COLO668 (cell line): ENCODE measurements at regions not wholly inside any gene's neighbourhood (a gene's known extent, or its start where the extent isn't known, plus 50 kb on each side); places are given as distances from the start of the nearest gene placed in this dataset.

Experiments used
- DNase-seq: peaks from one replicate; lab custom pipeline; 2025; ENCODE audit not compliant: unreplicated experiment; lab: John Stamatoyannopoulos, UW

DNA sequence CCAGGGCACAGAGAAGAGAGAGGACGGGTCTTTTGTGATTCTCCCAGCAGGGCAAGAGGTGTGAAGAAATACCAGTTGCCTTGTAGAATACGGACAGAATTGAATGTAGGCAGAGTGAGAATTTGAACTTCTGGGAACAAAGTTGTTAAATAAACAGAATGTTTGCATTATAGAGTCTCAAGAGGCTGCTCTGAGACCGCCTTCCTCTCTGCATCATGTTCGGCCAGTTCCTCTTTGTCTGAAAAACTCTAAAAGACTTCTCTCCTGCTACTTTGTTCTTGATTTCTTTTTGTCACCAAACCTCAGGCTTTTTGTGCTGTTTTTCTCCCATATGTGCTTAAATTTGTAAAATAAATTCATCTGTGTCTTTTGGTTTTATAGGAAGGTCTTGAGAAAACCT lies 256.4 kb downstream of the DLEU7 start:
- DNase-seq = no peak

GRCh38 chr13:50587645-50588373 lies 255.7 kb downstream of the DLEU7 start:
- DNase-seq = no peak

DNA sequence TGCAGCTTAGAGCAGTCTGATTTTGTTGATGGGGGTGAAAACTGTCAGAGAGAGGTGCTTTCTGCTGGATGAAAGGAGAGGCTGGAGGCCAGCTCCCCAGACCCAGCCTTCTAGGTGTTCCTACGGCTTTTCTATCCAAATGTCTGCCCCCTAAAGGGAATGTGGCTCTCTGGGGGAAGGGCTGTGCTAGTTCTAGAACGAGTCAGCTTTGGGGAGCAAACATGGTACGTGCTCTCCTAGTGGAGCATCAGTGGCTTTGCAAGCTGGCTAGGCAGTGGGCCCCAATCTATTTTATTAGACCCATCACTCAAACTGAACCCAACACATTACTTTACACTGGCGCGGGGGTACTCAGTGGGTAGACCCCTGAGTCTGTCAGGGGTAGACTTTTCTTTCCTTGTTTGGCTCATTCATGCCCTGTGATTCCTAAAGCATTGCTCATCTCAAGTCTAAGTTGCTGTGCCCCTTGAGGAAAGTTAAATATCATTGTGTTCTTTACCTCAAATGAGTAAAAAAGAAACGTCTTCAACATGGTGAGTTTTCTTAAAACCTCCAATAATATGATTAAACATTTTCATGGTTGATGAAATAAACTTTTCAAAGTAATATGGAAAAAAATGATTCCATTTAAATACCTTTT lies 254.9 kb downstream of the DLEU7 start:
- no peak for DNase-seq

GRCh38 chr13:50589139-50589538 lies 254.4 kb downstream of the DLEU7 start:
- no peak for DNase-seq

DNA sequence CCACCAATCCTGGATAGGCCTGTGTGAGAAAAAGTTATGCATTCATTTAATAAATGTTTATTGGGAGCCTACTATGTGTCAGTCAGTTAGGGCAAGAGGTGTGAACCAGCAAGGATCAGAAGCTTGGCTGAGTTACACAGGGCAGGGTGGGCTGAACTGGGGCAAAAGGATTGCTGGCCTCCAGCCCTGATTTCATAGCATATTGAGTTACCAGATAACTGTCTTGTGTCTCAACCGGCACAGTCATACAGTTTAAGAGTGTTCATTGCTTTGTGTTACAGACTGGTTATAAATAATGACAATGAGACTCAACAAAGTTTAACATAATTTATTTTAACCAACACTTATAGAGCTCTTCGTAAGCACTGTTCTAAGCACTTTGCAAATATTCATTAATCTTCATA lies 253.8 kb downstream of the DLEU7 start:
- no peak for DNase-seq

DNA sequence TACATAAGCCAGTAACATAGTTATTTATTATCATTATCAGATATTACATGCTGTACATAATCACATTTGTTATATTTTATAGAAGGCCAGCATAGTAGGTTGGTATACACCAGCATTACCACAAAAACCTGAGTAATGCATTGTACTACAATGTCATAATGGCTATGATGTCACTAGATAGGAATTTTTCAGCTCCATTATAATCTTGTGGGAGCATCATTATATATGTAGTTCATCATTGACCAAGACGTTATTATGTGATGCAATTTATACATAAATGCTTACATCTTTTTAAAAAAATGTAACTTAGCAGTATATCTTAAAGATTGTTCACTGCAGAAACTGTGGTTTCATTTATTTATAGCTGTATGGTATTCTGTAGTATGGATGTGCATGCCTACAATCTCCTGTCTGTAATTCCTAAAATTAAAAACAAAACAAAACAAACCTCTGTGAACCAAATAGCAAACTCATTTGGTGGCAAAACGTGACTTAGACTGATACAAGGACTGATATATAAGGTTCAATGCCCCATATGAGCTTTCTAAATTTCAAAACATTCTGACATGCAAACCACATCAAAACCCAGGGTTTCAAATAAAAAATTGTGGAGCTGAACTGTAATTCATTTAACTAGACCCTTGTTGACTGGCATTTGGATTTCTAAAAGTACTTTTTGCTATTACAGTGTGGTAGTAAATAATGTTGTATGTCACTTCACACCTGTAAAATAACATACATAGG lies 250.9 kb downstream of the DLEU7 start:
- no peak for DNase-seq

GRCh38 chr13:50593207-50593606 lies 250.3 kb downstream of the DLEU7 start:
- DNase-seq = no peak

- DNase-seq = no peak
Measured at GRCh38 chr13:50594276-50595051, 249.0 kb downstream of the DLEU7 start.

GRCh38 chr13:50595196-50595595 lies 248.3 kb downstream of the DLEU7 start:
- DNase-seq = no peak

GRCh38 chr13:50596156-50596555 lies 247.3 kb downstream of the DLEU7 start:
- DNase-seq = no peak

DNA sequence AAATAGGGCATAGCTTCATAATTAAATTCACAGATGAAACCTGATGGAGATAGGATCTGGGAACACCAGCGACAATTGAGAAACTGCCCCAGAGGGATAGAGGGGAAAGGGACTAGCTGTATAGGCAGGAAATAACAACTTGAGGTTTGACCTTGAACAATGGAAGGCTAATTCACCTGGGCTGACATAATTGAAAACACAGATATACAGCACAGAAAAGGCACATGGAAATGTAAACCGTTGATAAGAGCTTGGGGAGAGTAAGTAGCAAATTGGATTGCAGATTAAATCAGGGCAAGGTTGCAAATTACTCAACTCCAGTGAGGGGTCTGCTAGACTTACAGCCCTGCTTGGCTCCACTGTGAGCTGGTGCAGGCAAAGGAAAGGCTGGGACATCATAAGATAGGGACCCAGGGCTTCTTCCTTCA lies 246.7 kb downstream of the DLEU7 start:
- no peak for DNase-seq

DNA sequence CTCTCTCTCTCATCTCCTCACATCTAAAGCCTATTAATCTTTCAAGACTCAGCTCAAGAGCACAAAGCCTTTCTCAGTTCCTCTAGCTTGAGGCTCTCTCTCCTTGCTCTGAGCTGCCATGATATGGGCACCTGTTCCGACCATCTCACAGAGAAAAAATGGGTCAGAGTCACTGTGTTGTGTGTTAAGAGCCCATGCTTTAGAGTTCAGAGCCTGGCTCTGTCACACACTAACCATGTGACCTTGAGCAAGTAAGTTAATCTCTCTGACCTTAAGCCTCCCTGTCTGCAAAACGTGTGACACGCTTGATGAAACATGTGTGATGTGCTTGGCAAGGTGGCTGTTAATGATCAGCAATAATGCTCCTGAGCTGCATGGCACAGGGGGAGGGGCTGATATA lies 245.2 kb downstream of the DLEU7 start:
- DNase-seq = no peak

GRCh38 chr13:50599046-50599445 lies 244.4 kb downstream of the DLEU7 start:
- no peak for DNase-seq

GRCh38 chr13:50599927-50600326 lies 243.6 kb downstream of the DLEU7 start:
- DNase-seq = no peak

DNA sequence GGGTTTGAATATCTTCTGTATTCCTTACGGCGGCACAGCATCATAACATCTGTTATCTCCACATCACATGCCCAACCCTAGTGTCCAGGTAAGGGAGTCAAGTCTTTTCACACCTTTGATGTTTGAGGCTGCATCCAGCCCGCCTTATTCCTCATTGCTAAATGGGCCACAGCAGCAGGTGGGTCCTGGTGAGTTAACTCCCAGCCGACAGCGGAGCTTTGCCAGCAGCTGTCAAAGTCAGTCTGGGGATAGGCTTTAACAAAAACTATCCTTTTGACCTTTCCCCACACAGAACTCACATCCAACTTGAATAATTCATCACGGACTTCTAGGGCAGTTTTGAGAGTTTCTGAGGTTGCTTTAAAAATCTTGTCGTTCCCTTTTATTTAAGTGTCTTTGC lies 235.1 kb downstream of the DLEU7 start:
- DNase-seq = no peak

GRCh38 chr13:50609011-50609410 lies 234.5 kb downstream of the DLEU7 start:
- no peak for DNase-seq

DNA sequence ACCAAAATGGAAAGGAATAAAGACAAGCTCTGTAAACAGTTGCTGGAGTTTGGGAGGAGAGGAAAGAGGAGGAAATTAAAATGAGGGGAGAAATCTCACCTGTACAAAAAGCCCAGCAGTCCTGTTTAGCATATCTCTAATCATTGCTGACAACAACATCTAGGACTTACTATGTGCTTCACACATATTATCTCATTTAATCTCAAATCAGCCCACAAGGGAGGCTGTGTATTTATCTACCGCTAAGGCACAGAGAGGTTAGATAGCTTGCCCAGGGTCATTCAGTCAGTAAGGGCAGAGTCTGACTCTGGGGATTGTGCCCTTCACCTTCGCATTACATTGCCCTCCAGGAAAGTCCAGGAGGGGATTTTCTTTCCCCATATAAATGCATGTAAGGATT lies 233.3 kb downstream of the DLEU7 start:
- no peak for DNase-seq

GRCh38 chr13:50611117-50611781 lies 232.2 kb downstream of the DLEU7 start:
- no peak for DNase-seq

DNA sequence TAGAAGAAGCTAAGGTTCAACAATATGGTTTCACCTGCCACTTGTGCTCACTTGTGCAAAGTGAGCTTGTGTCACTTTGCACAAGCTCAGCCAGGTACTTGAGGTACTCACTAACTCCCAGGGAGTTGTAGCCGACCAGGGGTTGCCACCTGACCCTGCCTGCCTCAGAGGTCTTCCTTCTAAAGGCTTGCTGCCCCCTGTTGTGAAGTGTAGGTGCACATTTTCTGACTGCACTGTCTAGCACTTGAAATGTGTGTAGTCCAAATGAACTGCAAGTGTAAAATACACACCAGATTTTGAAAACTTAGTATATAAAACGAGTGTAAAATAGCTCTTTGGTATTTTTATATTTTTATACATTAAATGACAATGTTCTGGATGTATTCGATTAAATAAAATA lies 230.8 kb downstream of the DLEU7 start:
- no peak for DNase-seq

DNA sequence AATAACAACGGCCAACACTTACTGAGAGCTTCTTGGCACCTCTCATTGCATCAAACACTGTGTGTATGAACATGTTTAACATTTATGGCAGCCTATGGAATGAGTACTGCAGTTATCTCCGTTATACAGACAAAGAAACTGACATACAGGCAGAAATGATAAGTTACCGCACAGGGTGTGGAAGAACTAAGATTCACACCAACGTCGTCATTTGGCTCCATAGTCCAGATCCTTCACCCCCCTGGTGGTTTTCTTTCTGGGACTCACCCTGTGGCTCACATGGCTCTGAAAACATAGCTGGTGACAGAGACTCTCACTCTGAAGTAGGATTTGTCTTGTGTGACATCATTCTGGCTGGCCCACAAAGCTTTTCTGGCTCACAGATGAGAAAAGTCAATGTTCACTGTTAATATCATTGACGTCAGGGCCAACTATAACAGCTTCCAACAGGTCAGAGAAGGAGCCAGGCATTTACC lies 230.1 kb downstream of the DLEU7 start:
- DNase-seq = no peak

DNA sequence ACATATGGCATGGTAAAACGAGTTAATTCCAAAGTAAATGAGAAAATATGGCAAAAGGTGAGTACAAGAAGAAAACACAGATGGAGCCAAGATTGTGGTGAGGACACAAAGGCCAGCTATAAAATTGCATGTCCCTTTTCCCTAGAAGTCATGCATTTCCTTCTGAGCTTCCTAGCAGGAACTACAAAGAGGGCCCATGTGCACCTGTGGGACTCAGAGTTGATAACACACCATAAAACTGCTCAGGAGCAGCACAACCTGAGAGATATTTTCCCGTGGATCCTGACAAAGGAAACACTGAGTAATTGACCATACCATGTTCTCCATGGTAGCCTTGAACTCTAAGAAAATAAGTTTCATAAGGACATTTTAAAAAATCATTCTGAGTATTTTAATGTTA lies 228.3 kb downstream of the DLEU7 start:
- no peak for DNase-seq
